ENCODE measurements at regions not wholly inside any gene's neighbourhood (a gene's known extent, or its start where the extent isn't known, plus 50 kb on each side); places are given as distances from the start of the nearest gene placed in this dataset.
A peak's percentile ranks its signal among the peaks of the same experiment; 100 is the strongest.

GRCh38 chr4:36003051-36003450 is 241.3 kb downstream of the ARAP2 start:
- H3K27me3 ChIP-seq (replicated peaks; ENCODE audit: insufficient read depth, low read depth, low read length, poor library complexity): no peaks in the 10 kb centered on the region
- ChIA-PET POLR2A (ENCODE audit: low non-redundant PET) (no interaction called here), CTCF (no interaction called here)
- H3K9me3 ChIP-seq (ENCODE audit: low read depth, low read length, poor library complexity, severe bottlenecking): no peaks in the 10 kb centered on the region
- TF ChIP-seq EZH2 (IDR thresholded peaks at IDR 0.05; ENCODE audit: borderline replicate concordance, low read depth, low read length, poor library complexity, severe bottlenecking) (no peak), CTCF (conservative IDR thresholded peaks at IDR 0.05; ENCODE audit: low read depth, low read length) (no peak)
- no TSS peak for BruUV-seq (replicated peaks)
- no peak for DNase-seq (ENCODE audit: low spot score)
- no peak overlapping the region for H3K27ac ChIP-seq (ENCODE audit: low read depth, low read length, poor library complexity, severe bottlenecking)
- intact Hi-C loops (cut with micrococcal nuclease; ENCODE audit: unreplicated experiment): no loop called here
- no peaks in the 10 kb centered on the region for H3K36me3 ChIP-seq (ENCODE audit: insufficient read depth, low read length, poor library complexity, severe bottlenecking)
- no peaks in the 10 kb centered on the region for H3K4me1 ChIP-seq (ENCODE audit: insufficient read depth, low read length, poor library complexity, severe bottlenecking)
- H3K4me3 ChIP-seq (ENCODE audit: low read depth, low read length, poor library complexity, severe bottlenecking): no peak overlapping the region

- Histone ChIP-seq H3K9me3 (ENCODE audit: low read depth, low read length, poor library complexity, severe bottlenecking) (no peaks in the 10 kb centered on the region), H3K36me3 (ENCODE audit: insufficient read depth, low read length, poor library complexity, severe bottlenecking) (no peaks in the 10 kb centered on the region), H3K27me3 (replicated peaks; ENCODE audit: insufficient read depth, low read depth, low read length, poor library complexity) (no peaks in the 10 kb centered on the region), H3K27ac (ENCODE audit: low read depth, low read length, poor library complexity, severe bottlenecking) (no peak overlapping the region), H3K4me3 (ENCODE audit: low read depth, low read length, poor library complexity, severe bottlenecking) (no peak overlapping the region), H3K4me1 (ENCODE audit: insufficient read depth, low read length, poor library complexity, severe bottlenecking) (no peaks in the 10 kb centered on the region)
- BruUV-seq (replicated peaks): no TSS peak
- TF ChIP-seq CTCF (conservative IDR thresholded peaks at IDR 0.05; ENCODE audit: low read depth, low read length) (no peak), EZH2 (IDR thresholded peaks at IDR 0.05; ENCODE audit: borderline replicate concordance, low read depth, low read length, poor library complexity, severe bottlenecking) (no peak)
- intact Hi-C loops (cut with micrococcal nuclease; ENCODE audit: unreplicated experiment): no loop called here
- no peak for DNase-seq (ENCODE audit: low spot score)
- CTCF ChIA-PET: no interaction called here
- POLR2A ChIA-PET (ENCODE audit: low non-redundant PET): no interaction called here
Measured at GRCh38 chr4:36004204-36004851, 240.0 kb downstream of the ARAP2 start.

GRCh38 chr4:36006226-36006625 is 238.1 kb downstream of the ARAP2 start:
- CTCF ChIA-PET: no interaction called here
- Histone ChIP-seq H3K36me3 (ENCODE audit: insufficient read depth, low read length, poor library complexity, severe bottlenecking) (no peaks in the 10 kb centered on the region), H3K9me3 (ENCODE audit: low read depth, low read length, poor library complexity, severe bottlenecking) (no peaks in the 10 kb centered on the region), H3K4me1 (ENCODE audit: insufficient read depth, low read length, poor library complexity, severe bottlenecking) (no peaks in the 10 kb centered on the region), H3K27me3 (replicated peaks; ENCODE audit: insufficient read depth, low read depth, low read length, poor library complexity) (no peaks in the 10 kb centered on the region), H3K4me3 (ENCODE audit: low read depth, low read length, poor library complexity, severe bottlenecking) (no peak overlapping the region), H3K27ac (ENCODE audit: low read depth, low read length, poor library complexity, severe bottlenecking) (no peak overlapping the region)
- TF ChIP-seq EZH2 (IDR thresholded peaks at IDR 0.05; ENCODE audit: borderline replicate concordance, low read depth, low read length, poor library complexity, severe bottlenecking) (no peak), CTCF (conservative IDR thresholded peaks at IDR 0.05; ENCODE audit: low read depth, low read length) (no peak)
- POLR2A ChIA-PET (ENCODE audit: low non-redundant PET): no interaction called here
- no TSS peak for BruUV-seq (replicated peaks)
- DNase-seq (ENCODE audit: low spot score): peak; percentile 4
- intact Hi-C loops (cut with micrococcal nuclease; ENCODE audit: unreplicated experiment): no loop called here
